SIG-M5 (cell line): ENCODE measurements at regions not wholly inside any gene's neighbourhood (a gene's known extent, or its start where the extent isn't known, plus 50 kb on each side); places are given as distances from the start of the nearest gene placed in this dataset.

Experiments used
- DNase-seq: peaks from one replicate; lab custom pipeline; 2025; lab: John Stamatoyannopoulos, UW

- DNase-seq = no peak
These were observed 157.8 kb downstream of the NXNL2 start for GRCh38 chr9:88692827-88693226.

- DNase-seq = no peak
These were observed 159.6 kb downstream of the NXNL2 start for GRCh38 chr9:88694625-88695024.

- no peak for DNase-seq
These were observed 161.5 kb downstream of the NXNL2 start for GRCh38 chr9:88696501-88696900.

GRCh38 chr9:88697764-88698432 lies 162.9 kb downstream of the NXNL2 start:
- no peak for DNase-seq

GRCh38 chr9:88702985-88703384 lies 168.0 kb downstream of the NXNL2 start:
- DNase-seq = no peak

GRCh38 chr9:88706193-88707113 lies 171.5 kb downstream of the NXNL2 start:
- no peak for DNase-seq

- DNase-seq = no peak
These were observed 175.5 kb downstream of the NXNL2 start for GRCh38 chr9:88710449-88710848.

GRCh38 chr9:88711719-88712118 lies 176.7 kb downstream of the NXNL2 start:
- DNase-seq = no peak

GRCh38 chr9:88712484-88712883 lies 177.5 kb downstream of the NXNL2 start:
- DNase-seq = no peak

- DNase-seq = no peak
These were observed 178.0 kb downstream of the NXNL2 start for GRCh38 chr9:88713010-88713409.

- DNase-seq = no peak
These were observed 181.8 kb downstream of the NXNL2 start for GRCh38 chr9:88716596-88717290.

- DNase-seq = no peak
These were observed 186.0 kb downstream of the NXNL2 start for GRCh38 chr9:88721025-88721424.

- DNase-seq = no peak
These were observed 186.7 kb downstream of the NXNL2 start for GRCh38 chr9:88721495-88722279.

GRCh38 chr9:88722753-88723152 lies 187.8 kb downstream of the NXNL2 start:
- no peak for DNase-seq

GRCh38 chr9:88723751-88724150 lies 188.8 kb downstream of the NXNL2 start:
- no peak for DNase-seq

- no peak for DNase-seq
These were observed 189.4 kb downstream of the NXNL2 start for GRCh38 chr9:88724331-88724730.

- no peak for DNase-seq
These were observed 190.5 kb downstream of the NXNL2 start for GRCh38 chr9:88725300-88726019.

GRCh38 chr9:88726803-88727202 lies 191.8 kb downstream of the NXNL2 start:
- no peak for DNase-seq

- no peak for DNase-seq
These were observed 195.8 kb downstream of the NXNL2 start for GRCh38 chr9:88730780-88731179.

- DNase-seq = no peak
These were observed 197.2 kb downstream of the NXNL2 start for GRCh38 chr9:88732128-88732527.
